Epithelial cell of prostate (primary cell): ENCODE measurements at regions not wholly inside any gene's neighbourhood (a gene's known extent, or its start where the extent isn't known, plus 50 kb on each side); places are given as distances from the start of the nearest gene placed in this dataset.

Source experiments
- DNase-seq: peaks from one replicate; pipeline ENCODE4 v3.0.0-alpha.2; 2011; ENCODE audit warnings: low read depth, low spot score
- H3K27ac ChIP-seq: fragments of 450-650 bp; 2 replicates; pipeline ENCODE4 v1.5.1; 2017; ENCODE audit warnings: mild to moderate bottlenecking

- no peak for DNase-seq
- H3K27ac ChIP-seq = no peak overlapping the region
Observed at GRCh38 chr2:239671916-239672849, 271.4 kb upstream of the HDAC4 start.

- no peak for DNase-seq
- no peak overlapping the region for H3K27ac ChIP-seq
Observed at GRCh38 chr2:239671471-239671870, 270.7 kb upstream of the HDAC4 start.

GRCh38 chr2:239670463-239671120 lies 269.8 kb upstream of the HDAC4 start:
- no peak overlapping the region for H3K27ac ChIP-seq
- no peak for DNase-seq

- no peak overlapping the region for H3K27ac ChIP-seq
- DNase-seq = no peak
Observed at GRCh38 chr2:239669899-239670460, 269.2 kb upstream of the HDAC4 start.

GRCh38 chr2:239669181-239669898 lies 268.5 kb upstream of the HDAC4 start:
- DNase-seq = no peak
- H3K27ac ChIP-seq = no peak overlapping the region

GRCh38 chr2:239668651-239669050 lies 267.8 kb upstream of the HDAC4 start:
- no peak for DNase-seq
- H3K27ac ChIP-seq = no peak overlapping the region

- no peak for DNase-seq
- no peak overlapping the region for H3K27ac ChIP-seq
Observed at GRCh38 chr2:239668042-239668441, 267.2 kb upstream of the HDAC4 start.

GRCh38 chr2:239667431-239667985 lies 266.7 kb upstream of the HDAC4 start:
- H3K27ac ChIP-seq = no peak overlapping the region
- no peak for DNase-seq

- no peak overlapping the region for H3K27ac ChIP-seq
- no peak for DNase-seq
Observed at GRCh38 chr2:239666855-239667376, 266.1 kb upstream of the HDAC4 start.

GRCh38 chr2:239666053-239666854 lies 265.4 kb upstream of the HDAC4 start:
- H3K27ac ChIP-seq = no peak overlapping the region
- DNase-seq = no peak

GRCh38 chr2:239664216-239664810 lies 263.5 kb upstream of the HDAC4 start:
- no peak overlapping the region for H3K27ac ChIP-seq
- no peak for DNase-seq

- DNase-seq = no peak
- no peak overlapping the region for H3K27ac ChIP-seq
Observed at GRCh38 chr2:239663364-239663924, 262.6 kb upstream of the HDAC4 start.

GRCh38 chr2:239662413-239663120 lies 261.7 kb upstream of the HDAC4 start:
- no peak for DNase-seq
- no peak overlapping the region for H3K27ac ChIP-seq

- H3K27ac ChIP-seq = no peak overlapping the region
- no peak for DNase-seq
Observed at GRCh38 chr2:239661334-239662312, 260.8 kb upstream of the HDAC4 start.

- H3K27ac ChIP-seq = no peak overlapping the region
- peak; percentile 29 for DNase-seq
Observed at GRCh38 chr2:239660390-239661230, 259.8 kb upstream of the HDAC4 start.

GRCh38 chr2:239657992-239658391 lies 257.2 kb upstream of the HDAC4 start:
- DNase-seq = no peak

More at GRCh38 chr2:239657992-239658391, 257.2 kb upstream of the HDAC4 start:
- H3K27ac ChIP-seq = no peak overlapping the region
